ENCODE measurements at regions not wholly inside any gene's neighbourhood (a gene's known extent, or its start where the extent isn't known, plus 50 kb on each side); places are given as distances from the start of the nearest gene placed in this dataset.

- Histone ChIP-seq H3K36me3 (replicated peaks in 1 of 2; ENCODE audit: control insufficient read depth in 1 of 2, insufficient read depth in 2 of 2, low read length in 2 of 2) (no peaks in the 10 kb centered on the region), H3K27ac (ENCODE audit: low read depth in 1 of 2, low read length in 2 of 2) (no peak overlapping the region), H3K79me2 (ENCODE audit: insufficient read depth, low read length) (no peaks in the 10 kb centered on the region), H3K27me3 (ENCODE audit: control insufficient read depth in 2 of 2, insufficient read depth in 2 of 2, low read length in 2 of 2) (no peaks in the 10 kb centered on the region), H3K4me1 (ENCODE audit: control insufficient read depth in 1 of 2, insufficient read depth in 2 of 2, low read length in 2 of 2) (no peaks in the 10 kb centered on the region), H3K9ac (ENCODE audit: insufficient read depth, low read length, poor library complexity, severe bottlenecking) (no peak overlapping the region), H2AFZ (ENCODE audit: insufficient read depth, low read depth, low read length, poor library complexity, severe bottlenecking) (no peak overlapping the region), H4K20me1 (ENCODE audit: insufficient read depth, low read length) (no peaks in the 10 kb centered on the region), H3K4me2 (replicated peaks; ENCODE audit: extremely low read depth, low read length, poor library complexity, severe bottlenecking) (no peak overlapping the region), H3K4me3 (replicated peaks in 1 of 3; ENCODE audit: low read depth in 2 of 3, low read length in 3 of 3) (no peak overlapping the region), H3K9me3 (replicated peaks in 1 of 2; ENCODE audit: control insufficient read depth in 1 of 2, insufficient read depth in 1 of 2, low read length in 2 of 2) (no peaks in the 10 kb centered on the region)
- intact Hi-C loops (cut with micrococcal nuclease): no loop called here
- Mint-ChIP-seq H3K4me1 (no peaks in the 10 kb centered on the region), H3K27me3 (ENCODE audit: low read depth in 3 of 3) (peaks cover 0 to 1% (median 0%) of the 10 kb centered on the region in 3 donors), H3K4me3 (no peak overlapping the region), H3K27ac (no peak overlapping the region), H3K36me3 (no peaks in the 10 kb centered on the region), H3K9me3 (peaks cover 0 to 5% (median 0%) of the 10 kb centered on the region in 7 donors)
- DNase-seq: no peak
- TF ChIP-seq, protein P1, sequence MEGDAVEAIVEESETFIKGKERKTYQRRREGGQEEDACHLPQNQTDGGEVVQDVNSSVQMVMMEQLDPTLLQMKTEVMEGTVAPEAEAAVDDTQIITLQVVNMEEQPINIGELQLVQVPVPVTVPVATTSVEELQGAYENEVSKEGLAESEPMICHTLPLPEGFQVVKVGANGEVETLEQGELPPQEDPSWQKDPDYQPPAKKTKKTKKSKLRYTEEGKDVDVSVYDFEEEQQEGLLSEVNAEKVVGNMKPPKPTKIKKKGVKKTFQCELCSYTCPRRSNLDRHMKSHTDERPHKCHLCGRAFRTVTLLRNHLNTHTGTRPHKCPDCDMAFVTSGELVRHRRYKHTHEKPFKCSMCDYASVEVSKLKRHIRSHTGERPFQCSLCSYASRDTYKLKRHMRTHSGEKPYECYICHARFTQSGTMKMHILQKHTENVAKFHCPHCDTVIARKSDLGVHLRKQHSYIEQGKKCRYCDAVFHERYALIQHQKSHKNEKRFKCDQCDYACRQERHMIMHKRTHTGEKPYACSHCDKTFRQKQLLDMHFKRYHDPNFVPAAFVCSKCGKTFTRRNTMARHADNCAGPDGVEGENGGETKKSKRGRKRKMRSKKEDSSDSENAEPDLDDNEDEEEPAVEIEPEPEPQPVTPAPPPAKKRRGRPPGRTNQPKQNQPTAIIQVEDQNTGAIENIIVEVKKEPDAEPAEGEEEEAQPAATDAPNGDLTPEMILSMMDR (IDR thresholded peaks at IDR 0.05): no peak
- WGBS (ENCODE audit: insufficient coverage): 36% methylated on average over 3 of the region's 5 CpGs
Observed at GRCh38 chr1:79532555-79532954, 526.0 kb upstream of the ADGRL4 start.

DNA sequence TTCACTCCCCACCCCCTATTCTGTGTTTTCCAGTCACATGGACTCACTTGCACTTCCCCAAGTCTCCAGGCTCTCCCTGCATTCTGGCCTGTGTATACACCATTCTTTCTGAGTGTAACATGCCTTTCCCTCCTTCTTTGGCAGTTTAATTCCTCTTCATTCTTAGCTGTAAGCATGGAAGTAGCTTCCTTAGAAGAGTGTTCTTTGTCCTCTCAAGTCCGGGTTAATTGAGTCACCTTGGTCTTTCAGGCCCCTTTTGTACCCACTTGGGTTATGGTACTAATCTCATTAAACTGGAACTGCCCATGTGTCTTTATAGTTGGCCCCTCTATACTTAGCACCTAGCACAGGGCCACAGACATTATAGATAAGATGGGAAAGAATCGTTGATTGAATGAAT, 525.3 kb upstream of the ADGRL4 start:
- H2AFZ ChIP-seq (ENCODE audit: insufficient read depth, low read depth, low read length, poor library complexity, severe bottlenecking): no peak overlapping the region
- intact Hi-C loops (cut with micrococcal nuclease): no loop called here
- no peak overlapping the region for H3K9ac ChIP-seq (ENCODE audit: insufficient read depth, low read length, poor library complexity, severe bottlenecking)
- H3K9me3 ChIP-seq (replicated peaks in 1 of 2; ENCODE audit: control insufficient read depth in 1 of 2, insufficient read depth in 1 of 2, low read length in 2 of 2): no peaks in the 10 kb centered on the region
- H4K20me1 ChIP-seq (ENCODE audit: insufficient read depth, low read length): no peaks in the 10 kb centered on the region
- H3K27ac ChIP-seq (ENCODE audit: low read depth in 1 of 2, low read length in 2 of 2): no peak overlapping the region
- no peaks in the 10 kb centered on the region for H3K36me3 ChIP-seq (replicated peaks in 1 of 2; ENCODE audit: control insufficient read depth in 1 of 2, insufficient read depth in 2 of 2, low read length in 2 of 2)
- Mint-ChIP-seq H3K9me3 (peaks cover 0 to 5% (median 0%) of the 10 kb centered on the region in 7 donors), H3K4me1 (no peaks in the 10 kb centered on the region), H3K4me3 (no peak overlapping the region), H3K36me3 (no peaks in the 10 kb centered on the region), H3K27me3 (ENCODE audit: low read depth in 3 of 3) (peaks cover 0 to 1% (median 0%) of the 10 kb centered on the region in 3 donors), H3K27ac (no peak overlapping the region)
- H3K27me3 ChIP-seq (ENCODE audit: control insufficient read depth in 2 of 2, insufficient read depth in 2 of 2, low read length in 2 of 2): no peaks in the 10 kb centered on the region
- TF ChIP-seq, protein P1 (IDR thresholded peaks at IDR 0.05): no peak
- no peak overlapping the region for H3K4me2 ChIP-seq (replicated peaks; ENCODE audit: extremely low read depth, low read length, poor library complexity, severe bottlenecking)
- H3K4me1 ChIP-seq (ENCODE audit: control insufficient read depth in 1 of 2, insufficient read depth in 2 of 2, low read length in 2 of 2): no peaks in the 10 kb centered on the region
- H3K4me3 ChIP-seq (replicated peaks in 1 of 3; ENCODE audit: low read depth in 2 of 3, low read length in 3 of 3): no peak overlapping the region
- DNase-seq: no peak
- H3K79me2 ChIP-seq (ENCODE audit: insufficient read depth, low read length): no peaks in the 10 kb centered on the region
- WGBS (ENCODE audit: insufficient coverage): no CpG with 5 or more reads among the region's 2 CpGs
